ENCODE measurements at regions not wholly inside any gene's neighbourhood (a gene's known extent, or its start where the extent isn't known, plus 50 kb on each side); places are given as distances from the start of the nearest gene placed in this dataset.

DNA sequence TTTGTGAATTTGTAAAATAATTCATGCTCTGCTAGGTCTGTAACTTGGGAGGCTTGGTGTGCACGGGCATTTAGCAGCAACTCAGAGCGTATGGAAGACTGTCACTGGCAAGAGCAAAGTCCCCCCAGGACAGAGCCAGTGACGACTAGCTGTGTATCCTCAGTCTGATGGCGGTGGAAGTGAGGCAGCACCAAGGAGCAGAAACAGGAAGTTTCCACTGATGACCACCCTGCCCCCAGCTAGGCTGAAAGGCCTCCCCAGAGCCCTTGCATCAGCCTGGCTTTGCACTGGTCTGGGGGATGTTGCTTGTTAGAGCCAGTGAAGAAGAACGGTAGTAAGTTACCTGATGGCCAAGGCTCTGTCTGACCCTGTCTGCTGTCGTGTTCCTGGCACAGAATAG is 66.8 kb upstream of the ABL1 start:
- no peak for TF ChIP-seq ZZZ3 (IDR thresholded peaks at IDR 0.05; ENCODE audit: control insufficient read depth, insufficient read length, low read depth)
- TF ChIP-seq, protein P1, sequence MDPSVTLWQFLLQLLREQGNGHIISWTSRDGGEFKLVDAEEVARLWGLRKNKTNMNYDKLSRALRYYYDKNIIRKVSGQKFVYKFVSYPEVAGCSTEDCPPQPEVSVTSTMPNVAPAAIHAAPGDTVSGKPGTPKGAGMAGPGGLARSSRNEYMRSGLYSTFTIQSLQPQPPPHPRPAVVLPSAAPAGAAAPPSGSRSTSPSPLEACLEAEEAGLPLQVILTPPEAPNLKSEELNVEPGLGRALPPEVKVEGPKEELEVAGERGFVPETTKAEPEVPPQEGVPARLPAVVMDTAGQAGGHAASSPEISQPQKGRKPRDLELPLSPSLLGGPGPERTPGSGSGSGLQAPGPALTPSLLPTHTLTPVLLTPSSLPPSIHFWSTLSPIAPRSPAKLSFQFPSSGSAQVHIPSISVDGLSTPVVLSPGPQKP (IDR thresholded peaks at IDR 0.05; ENCODE audit: low read depth, low read length), result no peak
- TF ChIP-seq EZH2 (IDR thresholded peaks at IDR 0.05; ENCODE audit: borderline replicate concordance, control insufficient read depth, low read depth, low read length), result no peak
- TF ChIP-seq SUZ12 (IDR thresholded peaks at IDR 0.05; ENCODE audit: unreplicated experiment), result no peak
- TF ChIP-seq SMAD1 (IDR thresholded peaks at IDR 0.05; ENCODE audit: low read depth, partially characterized antibody), result no peak
- no peak for TF ChIP-seq KDM1A (IDR thresholded peaks at IDR 0.05; ENCODE audit: borderline replicate concordance)
- TF ChIP-seq POLR2A (IDR thresholded peaks at IDR 0.05; ENCODE audit: low read depth, low read length), result no peak
- TF ChIP-seq, protein P2, sequence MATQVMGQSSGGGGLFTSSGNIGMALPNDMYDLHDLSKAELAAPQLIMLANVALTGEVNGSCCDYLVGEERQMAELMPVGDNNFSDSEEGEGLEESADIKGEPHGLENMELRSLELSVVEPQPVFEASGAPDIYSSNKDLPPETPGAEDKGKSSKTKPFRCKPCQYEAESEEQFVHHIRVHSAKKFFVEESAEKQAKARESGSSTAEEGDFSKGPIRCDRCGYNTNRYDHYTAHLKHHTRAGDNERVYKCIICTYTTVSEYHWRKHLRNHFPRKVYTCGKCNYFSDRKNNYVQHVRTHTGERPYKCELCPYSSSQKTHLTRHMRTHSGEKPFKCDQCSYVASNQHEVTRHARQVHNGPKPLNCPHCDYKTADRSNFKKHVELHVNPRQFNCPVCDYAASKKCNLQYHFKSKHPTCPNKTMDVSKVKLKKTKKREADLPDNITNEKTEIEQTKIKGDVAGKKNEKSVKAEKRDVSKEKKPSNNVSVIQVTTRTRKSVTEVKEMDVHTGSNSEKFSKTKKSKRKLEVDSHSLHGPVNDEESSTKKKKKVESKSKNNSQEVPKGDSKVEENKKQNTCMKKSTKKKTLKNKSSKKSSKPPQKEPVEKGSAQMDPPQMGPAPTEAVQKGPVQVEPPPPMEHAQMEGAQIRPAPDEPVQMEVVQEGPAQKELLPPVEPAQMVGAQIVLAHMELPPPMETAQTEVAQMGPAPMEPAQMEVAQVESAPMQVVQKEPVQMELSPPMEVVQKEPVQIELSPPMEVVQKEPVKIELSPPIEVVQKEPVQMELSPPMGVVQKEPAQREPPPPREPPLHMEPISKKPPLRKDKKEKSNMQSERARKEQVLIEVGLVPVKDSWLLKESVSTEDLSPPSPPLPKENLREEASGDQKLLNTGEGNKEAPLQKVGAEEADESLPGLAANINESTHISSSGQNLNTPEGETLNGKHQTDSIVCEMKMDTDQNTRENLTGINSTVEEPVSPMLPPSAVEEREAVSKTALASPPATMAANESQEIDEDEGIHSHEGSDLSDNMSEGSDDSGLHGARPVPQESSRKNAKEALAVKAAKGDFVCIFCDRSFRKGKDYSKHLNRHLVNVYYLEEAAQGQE (IDR thresholded peaks at IDR 0.05; ENCODE audit: low read depth, low read length), result no peak
- no peak for TF ChIP-seq RB1 (IDR thresholded peaks at IDR 0.05; ENCODE audit: borderline replicate concordance)
- TF ChIP-seq, protein P3, sequence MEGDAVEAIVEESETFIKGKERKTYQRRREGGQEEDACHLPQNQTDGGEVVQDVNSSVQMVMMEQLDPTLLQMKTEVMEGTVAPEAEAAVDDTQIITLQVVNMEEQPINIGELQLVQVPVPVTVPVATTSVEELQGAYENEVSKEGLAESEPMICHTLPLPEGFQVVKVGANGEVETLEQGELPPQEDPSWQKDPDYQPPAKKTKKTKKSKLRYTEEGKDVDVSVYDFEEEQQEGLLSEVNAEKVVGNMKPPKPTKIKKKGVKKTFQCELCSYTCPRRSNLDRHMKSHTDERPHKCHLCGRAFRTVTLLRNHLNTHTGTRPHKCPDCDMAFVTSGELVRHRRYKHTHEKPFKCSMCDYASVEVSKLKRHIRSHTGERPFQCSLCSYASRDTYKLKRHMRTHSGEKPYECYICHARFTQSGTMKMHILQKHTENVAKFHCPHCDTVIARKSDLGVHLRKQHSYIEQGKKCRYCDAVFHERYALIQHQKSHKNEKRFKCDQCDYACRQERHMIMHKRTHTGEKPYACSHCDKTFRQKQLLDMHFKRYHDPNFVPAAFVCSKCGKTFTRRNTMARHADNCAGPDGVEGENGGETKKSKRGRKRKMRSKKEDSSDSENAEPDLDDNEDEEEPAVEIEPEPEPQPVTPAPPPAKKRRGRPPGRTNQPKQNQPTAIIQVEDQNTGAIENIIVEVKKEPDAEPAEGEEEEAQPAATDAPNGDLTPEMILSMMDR (IDR thresholded peaks at IDR 0.05 in 2 of 3, conservative IDR thresholded peaks at IDR 0.05 in 1 of 3; ENCODE audit: control insufficient read depth in 2 of 3, extremely low read depth in 1 of 3, insufficient read depth in 1 of 3, low read depth in 3 of 3, low read length in 3 of 3), result no peak
- TF ChIP-seq NFIC (IDR thresholded peaks at IDR 0.05; ENCODE audit: low read depth, low read length), result no peak
- TF ChIP-seq SP1 (IDR thresholded peaks at IDR 0.05; ENCODE audit: low read depth, low read length), result no peak
- no peak for TF ChIP-seq EP300 (IDR thresholded peaks at IDR 0.05; ENCODE audit: borderline replicate concordance in 1 of 2, control insufficient read depth in 1 of 2, low read depth in 2 of 2, low read length in 2 of 2)

Measured in GM12878 (cell line).